ENCODE measurements at regions not wholly inside any gene's neighbourhood (a gene's known extent, or its start where the extent isn't known, plus 50 kb on each side); places are given as distances from the start of the nearest gene placed in this dataset.

- H3K27ac Mint-ChIP-seq (ENCODE audit: unreplicated experiment), result no peak overlapping the region
- no peak overlapping the region for H3K4me3 Mint-ChIP-seq (ENCODE audit: unreplicated experiment)
- H3K9me3 Mint-ChIP-seq (ENCODE audit: unreplicated experiment), result no peaks in the 10 kb centered on the region
- H3K27me3 Mint-ChIP-seq (ENCODE audit: unreplicated experiment), result no peaks in the 10 kb centered on the region
- peaks cover 26% of the 10 kb centered on the region for H3K4me1 Mint-ChIP-seq (ENCODE audit: unreplicated experiment)
- DNase-seq (ENCODE audit: extremely low spot score, unreplicated experiment), result no peak
- TF ChIP-seq CTCF (IDR thresholded peaks at IDR 0.05), result no peak
- no peaks in the 10 kb centered on the region for H3K36me3 Mint-ChIP-seq (ENCODE audit: unreplicated experiment)
These were observed 288.7 kb upstream of the FLRT2 start for GRCh38 chr14:85241022-85241855.

GRCh38 chr14:85242666-85243065, 287.3 kb upstream of the FLRT2 start:
- no peak for DNase-seq (ENCODE audit: extremely low spot score, unreplicated experiment)
- no peaks in the 10 kb centered on the region for H3K36me3 Mint-ChIP-seq (ENCODE audit: unreplicated experiment)
- H3K4me1 Mint-ChIP-seq (ENCODE audit: unreplicated experiment), result peaks cover 26% of the 10 kb centered on the region
- H3K27me3 Mint-ChIP-seq (ENCODE audit: unreplicated experiment), result no peaks in the 10 kb centered on the region
- H3K27ac Mint-ChIP-seq (ENCODE audit: unreplicated experiment), result no peak overlapping the region
- no peak for TF ChIP-seq CTCF (IDR thresholded peaks at IDR 0.05)
- H3K9me3 Mint-ChIP-seq (ENCODE audit: unreplicated experiment), result no peaks in the 10 kb centered on the region
- no peak overlapping the region for H3K4me3 Mint-ChIP-seq (ENCODE audit: unreplicated experiment)

- Mint-ChIP-seq H3K27me3 (ENCODE audit: unreplicated experiment) (no peaks in the 10 kb centered on the region), H3K27ac (ENCODE audit: unreplicated experiment) (no peak overlapping the region), H3K9me3 (ENCODE audit: unreplicated experiment) (no peaks in the 10 kb centered on the region), H3K4me1 (ENCODE audit: unreplicated experiment) (peaks cover 20% of the 10 kb centered on the region), H3K36me3 (ENCODE audit: unreplicated experiment) (no peaks in the 10 kb centered on the region), H3K4me3 (ENCODE audit: unreplicated experiment) (no peak overlapping the region)
- TF ChIP-seq CTCF (IDR thresholded peaks at IDR 0.05), result no peak
- no peak for DNase-seq (ENCODE audit: extremely low spot score, unreplicated experiment)
These were observed 286.6 kb upstream of the FLRT2 start for GRCh38 chr14:85243321-85243720.

GRCh38 chr14:85247071-85247470, 282.9 kb upstream of the FLRT2 start:
- H3K4me1 Mint-ChIP-seq (ENCODE audit: unreplicated experiment), result peaks cover 11% of the 10 kb centered on the region
- no peaks in the 10 kb centered on the region for H3K27me3 Mint-ChIP-seq (ENCODE audit: unreplicated experiment)
- DNase-seq (ENCODE audit: extremely low spot score, unreplicated experiment), result no peak
- no peak overlapping the region for H3K4me3 Mint-ChIP-seq (ENCODE audit: unreplicated experiment)
- H3K9me3 Mint-ChIP-seq (ENCODE audit: unreplicated experiment), result no peaks in the 10 kb centered on the region
- no peaks in the 10 kb centered on the region for H3K36me3 Mint-ChIP-seq (ENCODE audit: unreplicated experiment)
- no peak for TF ChIP-seq CTCF (IDR thresholded peaks at IDR 0.05)
- no peak overlapping the region for H3K27ac Mint-ChIP-seq (ENCODE audit: unreplicated experiment)

DNA sequence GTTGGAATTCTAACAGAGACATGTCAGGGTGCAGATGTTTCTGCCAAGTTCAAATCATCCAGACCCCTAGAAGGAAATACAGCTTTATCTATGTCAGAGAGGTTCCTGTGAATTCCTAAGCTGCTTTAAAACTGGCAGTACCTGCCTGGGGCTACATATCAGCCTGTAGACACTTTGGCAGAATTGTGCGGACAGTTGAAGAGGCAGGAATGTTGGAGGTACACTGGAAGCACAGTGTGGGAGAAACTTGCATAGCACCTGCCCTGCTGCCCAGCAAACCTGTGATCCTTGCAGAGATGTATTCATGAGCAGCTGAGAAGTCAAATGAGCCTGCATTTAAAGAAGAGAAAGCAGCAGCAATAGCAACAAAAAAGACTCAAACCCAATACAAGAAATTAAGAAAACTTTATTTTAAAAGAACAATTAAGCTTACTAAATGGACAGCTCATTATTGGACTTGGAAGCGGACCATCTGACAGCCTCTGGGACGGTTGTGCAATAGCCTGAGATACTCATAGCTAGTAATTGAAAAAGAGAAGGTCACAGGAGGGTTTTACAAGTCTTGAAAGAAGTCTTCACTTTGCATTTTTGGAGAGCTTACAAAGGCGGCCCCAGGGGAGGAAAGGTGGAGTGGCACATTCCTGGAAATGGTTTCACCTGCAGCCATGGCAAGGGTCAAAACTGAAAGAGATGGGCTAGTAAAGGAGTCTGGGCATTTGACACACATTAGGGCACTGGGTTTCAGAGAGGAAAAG, 280.9 kb upstream of the FLRT2 start:
- Mint-ChIP-seq H3K4me1 (ENCODE audit: unreplicated experiment) (peaks cover 9% of the 10 kb centered on the region), H3K27ac (ENCODE audit: unreplicated experiment) (no peak overlapping the region), H3K9me3 (ENCODE audit: unreplicated experiment) (no peaks in the 10 kb centered on the region), H3K36me3 (ENCODE audit: unreplicated experiment) (no peaks in the 10 kb centered on the region), H3K27me3 (ENCODE audit: unreplicated experiment) (no peaks in the 10 kb centered on the region), H3K4me3 (ENCODE audit: unreplicated experiment) (no peak overlapping the region)
- TF ChIP-seq CTCF (IDR thresholded peaks at IDR 0.05), result no peak
- no peak for DNase-seq (ENCODE audit: extremely low spot score, unreplicated experiment)

All from osteocyte (in vitro differentiated cells).